Central memory CD8-positive, alpha-beta T cell (primary cell): ENCODE measurements at regions not wholly inside any gene's neighbourhood (a gene's known extent, or its start where the extent isn't known, plus 50 kb on each side); places are given as distances from the start of the nearest gene placed in this dataset.

ENCODE experiments used
- ATAC-seq: fragments of 150-1000 bp; cut with Tn5 transposase; replicated peaks from 2 replicates; pipeline ENCODE4 v1.10.0; 2022; ENCODE audit warnings: mild to moderate bottlenecking, moderate FRiP score, moderate number of reproducible peaks; ENCODE audit not compliant: poor library complexity, severe bottlenecking; ENCODE audit errors: extremely low read depth
- DNase-seq, 2 donors: peaks; one replicate each; pipeline ENCODE4 v3.0.0; 2021; ENCODE audit warnings: low spot score in 2 of 2
- H3K27ac Mint-ChIP-seq: one replicate; pipeline ENCODE4 v1.8.0; 2022; ENCODE audit warnings: low read depth, mild to moderate bottlenecking, moderate library complexity, mixed read lengths
- H3K27me3 Mint-ChIP-seq: one replicate; pipeline ENCODE4 v1.8.0; 2022; ENCODE audit warnings: mixed read lengths
- H3K36me3 Mint-ChIP-seq: one replicate; pipeline ENCODE4 v1.8.0; 2022; ENCODE audit warnings: mild to moderate bottlenecking, moderate library complexity, mixed read lengths; ENCODE audit not compliant: insufficient read depth
- H3K4me1 Mint-ChIP-seq: one replicate; pipeline ENCODE4 v1.8.0; 2022; ENCODE audit warnings: mixed read lengths
- H3K4me3 Mint-ChIP-seq: one replicate; pipeline ENCODE4 v1.8.0; 2022; ENCODE audit warnings: mild to moderate bottlenecking, moderate library complexity, mixed read lengths
- H3K9me3 Mint-ChIP-seq: one replicate; pipeline ENCODE4 v1.8.0; 2022; ENCODE audit warnings: mixed read lengths

- no peak for ATAC-seq
- H3K4me3 Mint-ChIP-seq = no peak overlapping the region
- no peak overlapping the region for H3K27ac Mint-ChIP-seq
- no peaks in the 10 kb centered on the region for H3K4me1 Mint-ChIP-seq
- H3K9me3 Mint-ChIP-seq = no peaks in the 10 kb centered on the region
- no peaks in the 10 kb centered on the region for H3K36me3 Mint-ChIP-seq
- H3K27me3 Mint-ChIP-seq = peaks cover 60% of the 10 kb centered on the region
- DNase-seq = no peak
Measured at GRCh38 chr10:123484722-123485121, 181.4 kb upstream of the GPR26 start.

- ATAC-seq = no peak
- no peak overlapping the region for H3K4me3 Mint-ChIP-seq
- H3K27me3 Mint-ChIP-seq = peaks cover 52% of the 10 kb centered on the region
- DNase-seq = no peak
- no peak overlapping the region for H3K27ac Mint-ChIP-seq
- no peaks in the 10 kb centered on the region for H3K9me3 Mint-ChIP-seq
- H3K4me1 Mint-ChIP-seq = no peaks in the 10 kb centered on the region
- H3K36me3 Mint-ChIP-seq = no peaks in the 10 kb centered on the region
Measured at GRCh38 chr10:123485341-123485960, 180.7 kb upstream of the GPR26 start.

GRCh38 chr10:123488436-123488835 is 177.7 kb upstream of the GPR26 start:
- Mint-ChIP-seq H3K36me3 (no peaks in the 10 kb centered on the region), H3K9me3 (no peaks in the 10 kb centered on the region), H3K27ac (no peak overlapping the region), H3K4me1 (no peaks in the 10 kb centered on the region), H3K4me3 (no peak overlapping the region), H3K27me3 (peaks cover 64% of the 10 kb centered on the region)
- ATAC-seq (no peak), DNase-seq (no peak)

GRCh38 chr10:123491364-123491763 is 174.8 kb upstream of the GPR26 start:
- no peaks in the 10 kb centered on the region for H3K4me1 Mint-ChIP-seq
- H3K36me3 Mint-ChIP-seq = no peaks in the 10 kb centered on the region
- no peak for DNase-seq
- H3K27ac Mint-ChIP-seq = no peak overlapping the region
- ATAC-seq = no peak
- H3K9me3 Mint-ChIP-seq = no peaks in the 10 kb centered on the region
- peaks cover 64% of the 10 kb centered on the region for H3K27me3 Mint-ChIP-seq
- H3K4me3 Mint-ChIP-seq = no peak overlapping the region

- no peaks in the 10 kb centered on the region for H3K9me3 Mint-ChIP-seq
- H3K4me3 Mint-ChIP-seq = no peak overlapping the region
- DNase-seq (no peak), ATAC-seq (no peak)
- H3K27ac Mint-ChIP-seq = no peak overlapping the region
- no peaks in the 10 kb centered on the region for H3K36me3 Mint-ChIP-seq
- H3K4me1 Mint-ChIP-seq = no peaks in the 10 kb centered on the region
- H3K27me3 Mint-ChIP-seq = peaks cover 57% of the 10 kb centered on the region
Measured at GRCh38 chr10:123492016-123492415, 174.1 kb upstream of the GPR26 start.

GRCh38 chr10:123494301-123494808 is 171.8 kb upstream of the GPR26 start:
- Mint-ChIP-seq H3K4me1 (no peaks in the 10 kb centered on the region), H3K9me3 (no peaks in the 10 kb centered on the region), H3K36me3 (peaks cover 3% of the 10 kb centered on the region), H3K4me3 (no peak overlapping the region), H3K27ac (no peak overlapping the region), H3K27me3 (peaks cover 46% of the 10 kb centered on the region)
- DNase-seq = no peak
- no peak for ATAC-seq

GRCh38 chr10:123496375-123496774 is 169.8 kb upstream of the GPR26 start:
- H3K9me3 Mint-ChIP-seq = no peaks in the 10 kb centered on the region
- no peak for ATAC-seq
- peaks cover 40% of the 10 kb centered on the region for H3K27me3 Mint-ChIP-seq
- H3K36me3 Mint-ChIP-seq = peaks cover 4% of the 10 kb centered on the region
- no peak overlapping the region for H3K4me3 Mint-ChIP-seq
- no peaks in the 10 kb centered on the region for H3K4me1 Mint-ChIP-seq
- H3K27ac Mint-ChIP-seq = no peak overlapping the region
- no peak for DNase-seq

GRCh38 chr10:123496996-123497660 is 169.0 kb upstream of the GPR26 start:
- no peaks in the 10 kb centered on the region for H3K9me3 Mint-ChIP-seq
- DNase-seq (no peak), ATAC-seq (no peak)
- no peak overlapping the region for H3K4me3 Mint-ChIP-seq
- no peaks in the 10 kb centered on the region for H3K4me1 Mint-ChIP-seq
- H3K27ac Mint-ChIP-seq = no peak overlapping the region
- peaks cover 33% of the 10 kb centered on the region for H3K27me3 Mint-ChIP-seq
- peaks cover 4% of the 10 kb centered on the region for H3K36me3 Mint-ChIP-seq

GRCh38 chr10:123500110-123500509 is 166.0 kb upstream of the GPR26 start:
- ATAC-seq (no peak), DNase-seq (no peak)
- no peak overlapping the region for H3K4me3 Mint-ChIP-seq
- no peaks in the 10 kb centered on the region for H3K9me3 Mint-ChIP-seq
- peaks cover 4% of the 10 kb centered on the region for H3K36me3 Mint-ChIP-seq
- no peak overlapping the region for H3K27ac Mint-ChIP-seq
- H3K27me3 Mint-ChIP-seq = peaks cover 10% of the 10 kb centered on the region
- H3K4me1 Mint-ChIP-seq = no peaks in the 10 kb centered on the region

- Mint-ChIP-seq H3K4me1 (no peaks in the 10 kb centered on the region), H3K36me3 (peaks cover 4% of the 10 kb centered on the region), H3K27ac (no peak overlapping the region), H3K4me3 (no peak overlapping the region), H3K27me3 (no peaks in the 10 kb centered on the region), H3K9me3 (no peaks in the 10 kb centered on the region)
- ATAC-seq (no peak), DNase-seq (no peak)
Measured at GRCh38 chr10:123501148-123501547, 165.0 kb upstream of the GPR26 start.

GRCh38 chr10:123502983-123503382 is 163.2 kb upstream of the GPR26 start:
- Mint-ChIP-seq H3K27ac (no peak overlapping the region), H3K27me3 (no peaks in the 10 kb centered on the region)
- DNase-seq = no peak

GRCh38 chr10:123506455-123506854 is 159.7 kb upstream of the GPR26 start:
- no peak for ATAC-seq
- no peaks in the 10 kb centered on the region for H3K36me3 Mint-ChIP-seq
- no peaks in the 10 kb centered on the region for H3K4me1 Mint-ChIP-seq
- H3K4me3 Mint-ChIP-seq = no peak overlapping the region
- no peak for DNase-seq
- H3K27ac Mint-ChIP-seq = no peak overlapping the region
- peaks cover 14% of the 10 kb centered on the region for H3K27me3 Mint-ChIP-seq
- no peaks in the 10 kb centered on the region for H3K9me3 Mint-ChIP-seq

More at GRCh38 chr10:123502983-123503382, 163.2 kb upstream of the GPR26 start:
- no peak overlapping the region for H3K4me3 Mint-ChIP-seq
- no peaks in the 10 kb centered on the region for H3K9me3 Mint-ChIP-seq
- H3K4me1 Mint-ChIP-seq = no peaks in the 10 kb centered on the region
- peaks cover 4% of the 10 kb centered on the region for H3K36me3 Mint-ChIP-seq
- ATAC-seq = no peak

GRCh38 chr10:123507298-123507697 is 158.9 kb upstream of the GPR26 start:
- no peak overlapping the region for H3K27ac Mint-ChIP-seq
- H3K9me3 Mint-ChIP-seq = no peaks in the 10 kb centered on the region
- no peaks in the 10 kb centered on the region for H3K4me1 Mint-ChIP-seq
- DNase-seq (no peak), ATAC-seq (no peak)
- H3K36me3 Mint-ChIP-seq = no peaks in the 10 kb centered on the region
- peaks cover 20% of the 10 kb centered on the region for H3K27me3 Mint-ChIP-seq
- H3K4me3 Mint-ChIP-seq = no peak overlapping the region
